HFF-Myc (cell line): ENCODE measurements at regions not wholly inside any gene's neighbourhood (a gene's known extent, or its start where the extent isn't known, plus 50 kb on each side); places are given as distances from the start of the nearest gene placed in this dataset.

Source experiments
- DNase-seq: peaks from one replicate; pipeline ENCODE4 v3.0.0-alpha.2; 2011; ENCODE audit warnings: low read depth; ENCODE audit errors: extremely low read depth
- H3K4me3 ChIP-seq: replicated peaks from 2 replicates; pipeline ENCODE4 v1.5.1; 2011; ENCODE audit warnings: low read depth, mild to moderate bottlenecking, control low read depth, low read length
- CTCF ChIP-seq: IDR thresholded peaks from 2 replicates; pipeline ENCODE4 v1.5.1; 2012; ENCODE audit warnings: mild to moderate bottlenecking, low read depth, low read length, control low read depth; ENCODE audit errors: missing control alignments

GRCh38 chr5:133821889-133822288 lies 146.5 kb downstream of the C5orf15 start:
- TF ChIP-seq CTCF = no peak
- H3K4me3 ChIP-seq = no peak overlapping the region
- DNase-seq = no peak

- TF ChIP-seq CTCF = no peak
- no peak overlapping the region for H3K4me3 ChIP-seq
- DNase-seq = no peak
Observed at GRCh38 chr5:133821311-133821741, 147.1 kb downstream of the C5orf15 start.

GRCh38 chr5:133820507-133820906 lies 147.9 kb downstream of the C5orf15 start:
- TF ChIP-seq CTCF = no peak
- no peak overlapping the region for H3K4me3 ChIP-seq
- no peak for DNase-seq

- DNase-seq = no peak
- no peak overlapping the region for H3K4me3 ChIP-seq
- no peak for TF ChIP-seq CTCF
Observed at GRCh38 chr5:133819977-133820471, 148.4 kb downstream of the C5orf15 start.

- no peak for DNase-seq
- no peak for TF ChIP-seq CTCF
- H3K4me3 ChIP-seq = no peak overlapping the region
Observed at GRCh38 chr5:133818869-133819600, 149.4 kb downstream of the C5orf15 start.

- TF ChIP-seq CTCF = no peak
- DNase-seq = no peak
Observed at GRCh38 chr5:133818031-133818431, 150.4 kb downstream of the C5orf15 start.

More at GRCh38 chr5:133818031-133818431, 150.4 kb downstream of the C5orf15 start:
- no peak overlapping the region for H3K4me3 ChIP-seq
